ENCODE measurements at regions not wholly inside any gene's neighbourhood (a gene's known extent, or its start where the extent isn't known, plus 50 kb on each side); places are given as distances from the start of the nearest gene placed in this dataset.

DNA sequence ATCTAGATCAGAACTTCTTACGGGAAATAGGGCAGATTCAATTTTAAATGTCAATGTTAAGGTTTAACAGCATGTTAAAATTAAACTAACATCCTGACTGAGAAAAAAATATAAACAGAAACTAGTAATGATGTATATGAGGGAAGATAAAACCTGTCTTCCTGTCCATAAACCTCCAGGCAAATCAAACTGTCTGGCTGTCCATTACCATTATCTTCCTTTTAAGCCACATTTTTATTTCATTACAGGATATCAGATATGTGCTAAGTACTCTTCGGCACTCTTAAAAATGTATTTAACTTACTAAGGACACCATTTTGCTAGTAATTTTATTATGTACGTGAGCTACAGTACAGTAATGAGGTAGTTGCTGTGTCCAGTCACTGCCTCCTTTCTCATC lies 1461.7 kb upstream of the ALCAM start:
- no peak for DNase-seq (ENCODE audit: low read depth)

DNA sequence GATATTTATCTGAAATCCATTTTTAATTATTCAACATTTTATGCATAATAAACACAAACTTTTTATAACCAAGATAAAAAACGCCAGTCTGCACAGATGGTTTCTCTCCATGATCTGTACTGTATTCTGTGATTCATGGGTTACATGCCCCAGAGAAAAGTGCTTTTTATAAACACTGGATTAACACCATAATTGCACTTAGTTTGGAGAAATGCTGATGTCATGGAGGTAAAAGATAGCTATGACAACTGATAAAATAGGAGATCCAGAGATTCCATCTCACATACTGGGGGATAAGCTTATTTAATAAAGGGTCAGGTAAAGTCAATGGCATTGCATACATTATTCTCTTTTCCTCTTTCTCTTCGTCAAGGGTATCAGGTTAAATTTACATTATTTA lies 1460.4 kb upstream of the ALCAM start:
- DNase-seq (ENCODE audit: low read depth), result no peak

DNA sequence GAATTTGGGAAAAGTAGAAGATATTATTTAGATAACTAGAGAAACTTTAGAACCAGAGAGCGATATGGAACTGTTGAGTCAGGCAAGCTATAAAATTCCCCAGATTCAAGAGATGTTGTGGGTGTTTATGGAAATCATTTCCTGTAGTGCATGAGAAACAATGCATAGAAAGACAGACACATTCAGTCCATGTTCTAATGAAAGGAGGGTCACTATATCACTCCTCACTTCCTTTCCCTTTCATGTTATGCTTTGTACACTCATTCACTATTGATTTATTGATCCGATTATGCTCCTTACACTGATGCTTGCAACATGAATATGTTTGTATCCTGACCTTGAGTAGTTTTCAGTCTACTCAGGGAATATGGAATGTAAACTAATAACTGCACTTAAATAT lies 1459.9 kb upstream of the ALCAM start:
- DNase-seq (ENCODE audit: low read depth), result no peak

DNA sequence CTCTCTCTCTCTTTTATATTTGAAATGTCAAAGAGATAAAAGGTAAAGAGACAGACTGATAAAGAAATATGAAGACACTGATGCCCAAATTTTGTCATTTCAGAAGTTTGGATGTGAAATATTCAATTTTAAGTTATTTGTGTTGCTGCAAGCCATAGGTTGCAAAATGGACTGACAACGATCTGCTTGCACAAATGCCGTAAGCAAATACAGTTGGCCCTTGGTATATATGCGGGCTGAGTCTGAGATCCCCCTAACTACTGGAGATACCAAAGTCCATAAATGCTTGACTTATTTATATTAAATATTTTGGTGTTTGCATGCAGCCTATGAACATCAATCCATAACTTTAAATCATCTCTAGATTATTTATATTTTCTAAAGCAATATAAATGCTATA lies 1459.1 kb upstream of the ALCAM start:
- DNase-seq (ENCODE audit: low read depth), result no peak

DNA sequence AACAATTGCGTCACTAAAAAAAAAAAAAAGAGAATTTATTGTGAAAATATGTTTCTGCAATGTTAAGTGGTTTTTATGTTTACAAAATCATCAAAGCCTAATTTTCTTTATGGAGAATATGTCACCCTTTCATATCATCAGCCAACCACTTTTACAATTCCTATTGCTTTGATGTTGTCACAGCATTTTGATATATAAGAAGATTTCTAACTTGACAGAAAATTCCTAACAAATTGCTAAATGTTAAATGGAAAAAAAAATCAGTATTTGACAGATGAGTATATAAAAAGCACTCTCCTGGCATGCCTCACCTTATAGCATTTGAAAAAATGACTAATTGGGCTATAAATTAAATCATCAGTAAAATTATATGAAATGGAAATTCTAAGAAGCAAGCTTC lies 1457.3 kb upstream of the ALCAM start:
- DNase-seq (ENCODE audit: low read depth), result no peak

DNA sequence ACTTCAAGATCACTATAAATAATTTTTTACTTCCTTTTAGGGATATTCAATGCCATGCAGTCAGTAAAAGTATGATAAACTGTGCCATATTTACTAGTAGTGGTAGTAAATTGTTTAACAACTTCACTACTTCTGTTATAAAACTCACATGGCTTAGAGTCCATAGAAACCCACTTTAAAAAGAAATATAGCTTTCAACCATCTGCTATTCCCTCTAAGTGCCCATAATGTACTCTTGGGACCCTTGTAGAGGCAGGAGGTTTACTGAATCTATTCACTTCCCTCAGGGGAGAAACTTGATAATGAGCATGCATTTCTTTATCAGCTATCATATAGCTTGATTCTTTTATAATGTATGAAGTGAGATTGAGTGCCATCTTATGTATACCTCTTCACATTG lies 1448.4 kb upstream of the ALCAM start:
- DNase-seq (ENCODE audit: low read depth), result no peak

DNA sequence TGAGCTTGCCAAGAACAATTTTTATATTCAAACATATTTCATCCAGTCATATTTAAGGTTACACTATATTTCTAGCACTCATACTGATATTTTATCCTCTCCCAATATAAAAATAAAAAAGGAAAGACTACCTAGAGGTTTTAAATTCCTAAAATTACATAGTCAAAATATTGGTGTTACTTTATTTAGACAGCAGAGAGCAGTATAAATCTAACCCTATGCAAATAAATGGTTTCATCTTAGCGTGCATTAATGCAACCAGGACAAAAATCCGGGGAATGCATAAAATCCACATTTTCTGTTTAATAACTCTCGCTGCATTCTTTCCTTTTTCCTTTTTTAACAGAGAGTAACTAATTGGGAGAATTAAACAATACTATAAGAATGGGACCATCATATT lies 1447.4 kb upstream of the ALCAM start:
- DNase-seq (ENCODE audit: low read depth), result no peak

DNA sequence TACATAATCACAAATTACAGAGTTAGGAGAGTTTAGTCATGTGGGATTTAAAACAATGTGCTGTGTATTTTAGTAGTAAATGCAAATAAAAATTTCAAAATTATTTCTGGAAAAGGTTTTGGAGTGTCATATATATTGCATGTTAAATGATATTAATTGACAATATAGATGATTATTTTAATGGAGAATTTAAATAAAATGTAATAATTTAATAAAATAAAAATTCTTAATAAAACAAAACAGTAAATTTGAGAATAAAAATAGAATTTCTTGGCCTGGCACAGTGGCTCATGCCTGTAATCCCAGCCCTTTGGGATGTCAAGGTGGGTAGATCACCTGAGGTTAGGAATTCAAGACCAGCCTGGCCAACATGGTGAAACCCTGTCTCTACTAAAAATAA lies 1442.8 kb upstream of the ALCAM start:
- no peak for DNase-seq (ENCODE audit: low read depth)

DNA sequence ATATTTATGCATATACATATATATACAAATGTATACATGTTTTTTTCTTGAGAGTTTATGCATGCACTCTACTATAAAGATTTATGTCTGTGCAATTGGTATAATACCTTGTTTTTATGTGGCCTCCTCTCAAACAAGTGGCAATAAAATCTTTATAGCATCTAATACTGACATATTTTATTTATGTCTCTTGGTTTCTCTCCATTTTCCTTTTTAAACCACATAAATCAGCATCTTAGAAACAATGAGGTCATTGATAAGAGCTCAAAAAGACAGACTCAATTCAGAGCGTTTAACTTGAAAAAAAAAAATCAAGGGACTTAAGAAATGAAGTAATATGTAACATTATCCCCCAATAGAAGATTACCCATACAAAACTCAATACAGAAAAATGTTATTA lies 1442.2 kb upstream of the ALCAM start:
- no peak for DNase-seq (ENCODE audit: low read depth)

DNA sequence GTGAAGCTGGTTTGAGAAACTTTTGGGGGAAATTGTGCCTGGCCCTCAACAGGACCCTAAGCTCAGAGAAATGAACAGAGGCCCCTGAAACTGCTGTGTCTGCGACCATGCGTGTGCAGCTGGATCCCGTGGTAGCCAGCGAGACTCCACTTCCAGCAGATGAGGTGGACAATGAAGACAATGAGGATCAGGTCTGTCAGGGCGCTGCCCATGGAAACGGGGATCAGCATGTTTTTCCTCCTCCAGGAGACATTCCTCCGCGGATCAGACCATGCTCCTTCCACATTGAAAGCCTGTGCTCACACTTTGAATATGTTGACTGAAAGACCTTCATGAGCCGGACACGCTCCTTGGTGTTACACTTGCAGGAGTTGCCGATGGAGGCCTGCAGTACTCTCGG lies 1439.8 kb upstream of the ALCAM start:
- no peak for DNase-seq (ENCODE audit: low read depth)

DNA sequence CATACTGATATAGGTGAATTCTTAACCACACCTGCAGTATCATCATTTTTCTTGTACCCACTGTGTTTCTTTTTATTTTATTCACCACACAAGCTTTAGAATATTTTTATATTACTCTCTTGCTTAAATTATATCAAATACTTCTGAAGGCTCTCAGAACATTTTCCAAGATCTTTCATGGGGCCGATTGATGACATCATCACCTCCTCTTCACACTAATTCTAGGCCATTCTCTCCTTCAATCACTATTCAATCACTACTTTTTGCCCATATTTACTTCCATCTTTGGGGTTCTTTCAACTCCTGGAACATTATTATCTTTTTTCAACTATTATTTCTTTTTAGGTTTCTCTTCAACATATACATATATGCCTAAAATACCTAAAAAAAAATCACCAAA lies 1438.8 kb upstream of the ALCAM start:
- DNase-seq (ENCODE audit: low read depth), result no peak

DNA sequence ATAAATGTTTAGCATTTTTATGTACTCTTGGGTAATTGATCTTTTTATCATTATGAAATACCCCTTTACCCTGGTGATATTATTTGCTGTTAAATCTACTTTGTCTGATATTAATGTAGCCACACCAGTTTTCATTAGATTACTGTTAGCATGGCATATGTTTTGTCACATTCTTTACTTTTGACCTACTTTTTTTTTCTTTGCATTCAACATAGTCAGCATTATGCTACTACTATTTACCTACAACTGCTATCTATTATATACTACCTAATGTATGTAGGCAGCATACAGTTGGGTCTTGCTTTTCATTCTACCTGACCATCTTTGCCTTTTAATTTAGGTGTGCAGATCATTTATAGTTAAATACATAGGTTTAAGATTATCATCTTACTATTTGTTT lies 1429.6 kb upstream of the ALCAM start:
- no peak for DNase-seq (ENCODE audit: low read depth)

DNA sequence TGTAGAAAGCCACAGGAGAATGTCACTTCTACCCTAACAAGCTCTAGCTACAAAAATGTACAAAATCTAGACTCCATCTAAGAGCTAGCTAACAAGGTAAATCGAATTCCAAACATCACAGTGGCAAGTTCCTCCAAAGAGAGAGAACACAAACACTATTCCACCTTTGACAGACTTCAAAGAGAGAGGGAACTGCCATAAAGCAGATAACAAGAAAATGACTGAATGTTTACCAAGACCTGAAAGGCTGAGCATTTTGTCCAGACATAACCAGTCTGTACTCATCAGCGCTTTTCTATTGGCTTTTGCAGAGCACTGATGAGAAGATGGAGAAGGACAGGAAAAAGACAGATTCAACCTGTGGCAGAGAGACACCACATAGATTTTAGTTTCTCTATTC lies 1419.6 kb upstream of the ALCAM start:
- no peak for DNase-seq (ENCODE audit: low read depth)

DNA sequence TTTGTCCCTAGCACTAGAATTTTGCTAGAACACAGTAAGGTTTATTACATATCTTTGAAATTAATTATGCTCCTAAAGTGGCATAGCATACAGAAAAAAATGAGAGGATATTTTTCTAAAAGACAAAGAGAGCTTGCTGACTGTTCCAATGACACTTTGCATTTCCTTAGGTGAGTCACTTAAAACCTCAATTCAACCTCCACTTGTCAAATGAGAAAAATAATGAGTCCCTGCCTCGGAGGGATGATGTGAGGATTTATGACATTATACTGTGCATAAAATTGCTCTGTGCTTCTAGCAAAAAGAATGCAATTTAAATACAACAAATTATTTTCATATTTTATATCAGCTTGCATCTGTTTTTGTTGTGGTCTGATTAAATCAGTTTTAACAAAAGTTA lies 1417.0 kb upstream of the ALCAM start:
- no peak for DNase-seq (ENCODE audit: low read depth)

DNA sequence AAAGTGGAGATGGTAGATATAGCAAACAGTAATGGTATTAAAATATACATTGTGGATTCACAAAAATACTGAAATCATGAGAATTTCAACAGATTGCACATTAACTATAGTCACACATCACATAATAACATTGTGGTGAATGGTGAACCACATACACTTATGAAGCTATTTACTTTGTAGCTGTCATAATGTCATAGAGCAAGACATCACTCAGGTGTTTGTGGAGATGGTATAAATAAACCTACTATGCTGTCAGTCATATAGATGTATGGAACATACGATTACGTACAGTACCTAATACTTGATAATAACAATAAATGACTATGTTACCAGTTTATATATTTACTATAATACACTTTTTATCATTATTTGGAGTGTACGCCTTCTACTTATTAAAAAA lies 1416.0 kb upstream of the ALCAM start:
- DNase-seq (ENCODE audit: low read depth), result no peak

DNA sequence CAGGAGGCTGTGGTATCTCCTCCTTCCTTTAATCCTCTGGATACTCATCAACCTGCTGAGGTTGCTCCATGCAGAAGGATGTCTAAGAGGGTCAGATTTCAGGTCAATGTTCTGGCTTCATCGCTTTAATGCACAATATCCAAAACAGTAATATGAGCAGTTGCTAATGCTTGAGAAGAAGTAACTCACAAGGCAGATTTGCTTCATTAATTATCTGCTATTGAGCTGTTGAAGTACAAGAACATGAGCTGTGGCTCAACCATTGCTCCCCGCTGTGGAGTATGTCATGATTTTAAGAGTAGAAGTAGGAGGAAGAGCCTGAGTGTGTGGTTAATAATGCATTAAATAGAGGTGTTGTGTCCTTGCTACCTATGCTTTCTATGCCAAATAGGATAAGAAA lies 1412.9 kb upstream of the ALCAM start:
- no peak for DNase-seq (ENCODE audit: low read depth)

DNA sequence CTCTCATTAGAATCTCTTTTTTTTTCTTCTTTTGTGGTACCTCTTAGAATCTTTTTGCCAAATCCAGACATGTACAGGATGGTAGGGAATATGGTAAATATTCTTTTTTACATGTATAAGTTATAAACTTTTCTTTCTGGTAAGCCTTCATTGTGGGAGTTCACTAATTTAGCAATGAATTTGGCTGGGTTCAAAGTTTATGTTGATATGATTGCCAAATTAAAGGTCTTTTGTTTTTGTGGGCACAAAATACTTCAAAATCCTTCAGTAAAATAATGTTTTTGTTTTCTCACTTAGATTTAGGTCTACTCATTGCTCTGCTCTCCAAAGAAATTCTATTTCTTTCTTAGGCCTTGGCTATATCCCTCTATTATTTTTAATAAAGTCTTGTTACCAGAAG lies 1405.9 kb upstream of the ALCAM start:
- DNase-seq (ENCODE audit: low read depth), result no peak

DNA sequence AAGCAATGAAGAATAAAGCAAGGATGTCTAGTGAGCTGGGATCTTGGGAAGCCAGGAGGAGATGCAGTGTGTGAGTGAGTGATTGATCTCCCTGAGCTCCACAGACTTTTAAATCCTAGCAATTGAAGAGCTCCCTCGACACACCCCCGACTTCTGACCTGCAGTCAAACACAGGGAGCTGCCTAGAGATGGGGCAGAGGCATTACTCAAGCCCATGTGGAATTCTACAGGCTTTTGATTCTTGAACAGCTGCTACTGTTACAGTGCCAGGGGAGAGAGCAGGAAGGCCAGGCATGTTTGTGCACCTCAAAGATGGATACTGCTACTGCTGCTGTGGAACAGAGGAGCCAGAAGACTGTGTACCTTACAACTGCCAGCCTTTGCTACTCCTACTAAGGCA lies 1403.1 kb upstream of the ALCAM start:
- no peak for DNase-seq (ENCODE audit: low read depth)

DNA sequence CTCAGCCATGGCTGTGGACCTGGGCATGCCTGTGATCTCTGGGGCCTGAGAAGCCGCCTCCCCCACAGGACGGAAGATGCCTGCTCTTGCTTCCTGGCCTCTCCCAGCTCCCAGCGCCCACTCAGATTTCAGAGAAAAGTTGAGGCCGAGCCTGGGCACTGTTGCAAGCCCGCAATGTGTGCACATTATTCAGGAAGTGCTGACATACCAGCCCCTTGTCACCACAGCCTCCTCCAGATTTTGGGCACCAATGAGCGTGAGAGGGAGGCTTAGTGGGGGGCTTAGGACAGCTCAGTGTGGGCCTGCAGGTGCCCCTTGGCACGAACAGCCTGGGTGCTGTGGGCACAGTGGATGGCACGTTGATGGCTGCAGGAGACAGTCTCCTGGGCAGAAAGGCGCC lies 1400.9 kb upstream of the ALCAM start:
- DNase-seq (ENCODE audit: low read depth), result no peak

DNA sequence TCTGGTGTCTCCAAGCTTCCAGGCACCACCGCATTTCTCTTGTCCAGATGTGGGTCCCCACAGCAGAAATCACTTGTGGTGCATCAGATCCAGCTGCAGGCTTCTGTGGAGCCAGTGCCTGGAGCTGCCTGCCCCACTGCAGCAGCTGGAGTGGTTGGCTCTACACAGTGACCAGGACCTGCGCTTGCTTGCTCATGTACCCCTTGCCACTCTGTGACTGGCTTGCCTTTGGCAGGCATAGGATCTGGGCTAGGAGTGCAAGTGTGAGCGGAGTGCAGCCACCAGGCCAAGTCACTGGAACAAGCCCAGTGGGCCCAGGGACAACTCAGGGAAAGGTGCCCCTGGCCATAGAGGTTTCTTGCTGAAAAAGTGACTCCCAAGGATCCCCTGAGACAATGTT lies 1400.0 kb upstream of the ALCAM start:
- no peak for DNase-seq (ENCODE audit: low read depth)

DNA sequence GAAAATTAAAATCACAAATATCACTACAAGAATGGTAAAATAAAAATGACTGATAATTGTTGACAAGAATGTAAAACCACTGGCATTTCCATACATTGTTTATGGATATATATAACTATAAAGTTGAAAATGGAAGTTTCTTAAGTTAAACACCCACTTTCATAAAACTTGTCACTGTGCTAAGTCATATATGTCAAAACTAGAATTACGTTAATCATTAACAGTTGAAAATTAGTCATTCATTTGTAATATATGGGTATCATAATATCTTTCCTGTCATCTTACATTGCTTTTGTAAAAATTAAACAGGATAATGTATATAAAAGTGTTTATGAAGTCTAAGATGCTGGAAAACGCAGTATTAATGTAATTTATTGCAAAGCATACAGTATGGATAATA lies 1398.6 kb upstream of the ALCAM start:
- no peak for DNase-seq (ENCODE audit: low read depth)

DNA sequence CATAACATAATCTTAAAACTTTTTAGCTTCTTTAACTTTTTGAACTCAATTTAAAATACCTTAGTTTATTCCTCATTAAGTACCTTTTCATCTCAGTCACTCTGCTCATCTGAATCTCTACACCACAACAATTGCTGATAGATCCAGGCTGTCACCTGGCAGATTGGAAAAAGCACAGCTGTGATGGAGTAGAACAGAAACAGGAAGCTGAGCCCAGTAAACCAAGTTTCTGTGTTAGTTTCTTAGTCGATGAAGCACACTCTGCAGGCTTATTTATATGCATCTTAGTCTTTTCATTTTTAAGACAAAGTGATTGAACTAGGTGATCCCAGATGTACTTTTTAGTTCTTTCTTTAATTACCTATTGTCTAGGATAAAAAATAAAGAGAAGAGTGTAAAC lies 1398.0 kb upstream of the ALCAM start:
- DNase-seq (ENCODE audit: low read depth), result no peak

DNA sequence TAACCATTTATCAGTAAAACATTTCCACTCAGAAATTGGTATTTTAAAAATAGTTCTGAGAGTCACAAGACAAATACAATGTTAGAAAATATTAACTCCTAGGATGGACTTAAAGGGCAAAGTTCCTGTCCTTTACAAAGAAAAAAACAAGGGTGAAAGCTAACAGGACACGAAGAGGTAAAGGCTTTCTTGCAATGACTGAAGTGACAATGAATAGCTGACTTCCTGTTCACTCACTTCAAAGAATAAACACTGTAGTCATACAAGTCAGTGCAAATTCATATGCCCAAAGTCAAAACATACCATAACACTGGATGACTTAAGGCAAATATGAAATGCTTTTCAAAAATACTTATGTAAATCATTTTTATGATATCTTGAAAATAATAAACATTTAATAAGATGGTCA lies 1389.8 kb upstream of the ALCAM start:
- DNase-seq (ENCODE audit: low read depth), result no peak

DNA sequence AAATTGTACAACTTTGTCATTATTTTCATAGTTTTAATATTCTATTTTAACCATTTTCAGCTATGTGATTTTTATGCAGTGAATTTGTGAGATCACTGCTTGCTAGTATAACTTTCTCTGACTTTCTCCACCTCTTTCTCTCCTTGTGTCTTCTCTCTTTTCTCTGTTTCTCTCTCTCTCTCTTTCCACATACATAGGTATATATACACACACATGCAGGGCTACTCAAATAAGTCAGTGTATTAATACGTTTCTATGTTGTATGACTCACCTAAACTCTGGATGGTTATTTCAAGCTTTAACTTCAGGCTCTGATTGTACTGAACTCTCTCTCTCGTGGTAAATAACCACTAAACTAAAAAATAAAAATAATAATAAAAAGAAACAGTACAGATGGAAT lies 1389.3 kb upstream of the ALCAM start:
- no peak for DNase-seq (ENCODE audit: low read depth)

DNA sequence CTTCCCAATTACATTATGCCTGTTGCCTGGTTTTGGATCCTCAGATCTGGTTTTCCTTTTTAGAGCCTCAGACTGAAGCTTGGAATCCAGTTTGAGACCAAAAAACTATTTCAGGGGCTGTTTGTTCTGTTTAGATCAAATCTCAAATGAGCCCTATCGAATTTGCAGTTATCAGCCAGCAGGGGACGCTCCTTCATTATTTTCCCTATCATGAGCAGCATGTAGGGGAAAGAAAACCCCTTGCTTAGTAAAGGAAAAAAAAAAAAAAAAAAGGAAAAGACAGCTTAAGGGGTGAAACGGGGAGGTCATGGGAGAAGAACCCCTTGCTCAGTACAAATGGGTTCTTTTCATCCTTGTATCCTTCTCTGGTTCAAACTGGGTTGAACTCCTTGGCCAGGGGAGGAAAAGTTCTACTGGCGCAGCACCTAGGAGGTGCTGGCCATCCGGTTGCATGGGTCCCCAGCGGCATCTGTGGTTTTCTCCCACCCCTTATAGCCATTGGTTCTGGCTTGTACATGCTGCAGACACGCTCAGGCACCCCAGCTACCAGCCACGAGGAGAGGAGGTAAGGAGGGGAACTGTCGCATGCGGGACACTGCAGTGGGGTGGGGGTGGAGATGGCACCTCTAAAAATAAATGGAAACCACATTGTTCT lies 1375.1 kb upstream of the ALCAM start:
- no peak for DNase-seq (ENCODE audit: low read depth)
